HepG2 (cell line): ENCODE measurements at regions not wholly inside any gene's neighbourhood (a gene's known extent, or its start where the extent isn't known, plus 50 kb on each side); places are given as distances from the start of the nearest gene placed in this dataset.

ENCODE experiments used
- ATAC-seq: fragments of 200-7000 bp; cut with Tn5 transposase; 3 replicates; pipeline ENCODE4 v1.9.1; 2020; ENCODE audit warnings: mild to moderate bottlenecking, moderate library complexity
- BruUV-seq: library from RNA; stranded (reverse); fragments of 400-500 nt; replicated peaks from 2 replicates; lab custom pipeline; 2021; lab: Mats Ljungman, UMichigan
- CTCF ChIA-PET: fragments of 300-600 bp; formaldehyde crosslinking; extraction: SDS; loops from one replicate; lab custom pipeline; 2021; ENCODE audit warnings: low total read pairs, inconsistent platforms, low intra/inter-chr PET ratio; lab: Yijun Ruan, JAX
- POLR2A ChIA-PET: fragments of 350-600 bp; sonication (Branson Sonifier 250); formaldehyde crosslinking; loops from one replicate; lab custom pipeline; 2020; ENCODE audit warnings: antibody characterized with exemption, inconsistent platforms; lab: Yijun Ruan, JAX
- DNase-seq: peaks from one replicate; pipeline ENCODE4 v3.0.0-alpha.2; 2015; ENCODE audit warnings: low spot score
- FAIRE-seq: peaks from 3 replicates; lab custom pipeline; 2011; peaks lifted over from hg19 to GRCh38; lab: Jason Lieb, UNC
- H2AFZ ChIP-seq: one replicate; pipeline ENCODE4 v1.6.1; 2011; ENCODE audit warnings: low read length, inconsistent platforms
- H3K27ac ChIP-seq: fragments of 300-600 bp; 3 replicates; pipeline ENCODE4 v1.8.0; 2011; ENCODE audit warnings: mixed run types, mild to moderate bottlenecking, mixed read lengths, low read length, inconsistent platforms; ENCODE audit not compliant: insufficient read depth; ENCODE audit errors: extremely low read length
- H3K27me3 ChIP-seq, 2 experiments: fragments of 200-600 bp in 1 of 2; 2 replicates in 1 of 2; 3 replicates in 1 of 2; pipeline versions ENCODE4 v1.6.0 to v1.8.0; 2011; ENCODE audit warnings: low read length in 2 of 2, mild to moderate bottlenecking in 2 of 2, moderate library complexity in 2 of 2, inconsistent platforms in 1 of 2; ENCODE audit not compliant: insufficient read depth in 2 of 2, control insufficient read depth in 1 of 2
- H3K36me3 ChIP-seq, 2 experiments: fragments of 200-600 bp in 1 of 2; replicated peaks in 1 of 2; 2 replicates in 1 of 2; 3 replicates in 1 of 2; pipeline versions ENCODE4 v1.5.1 to v1.8.0; 2011; ENCODE audit warnings: low read length in 2 of 2, inconsistent platforms in 1 of 2; ENCODE audit not compliant: insufficient read depth in 2 of 2, control insufficient read depth in 1 of 2
- H3K4me1 ChIP-seq: 2 replicates; pipeline ENCODE4 v1.5.1; 2012; ENCODE audit warnings: low read length, inconsistent platforms; ENCODE audit not compliant: insufficient read depth
- H3K4me2 ChIP-seq: 2 replicates; pipeline ENCODE4 v1.6.0; 2011; ENCODE audit warnings: low read depth, low read length, inconsistent platforms
- H3K4me3 ChIP-seq, 3 experiments: fragments of 200-600 bp in 1 of 3; sonication (generic), shearing (Covaris generic) in 1 of 3; replicated peaks in 1 of 3; 2 replicates each; pipeline ENCODE4 v1.5.1; 2011 to 2016; ENCODE audit warnings: low read length in 3 of 3, inconsistent platforms in 2 of 3, low read depth in 2 of 3, mild to moderate bottlenecking in 2 of 3, control low read depth in 1 of 3, mixed read lengths in 1 of 3; ENCODE audit not compliant: insufficient read depth in 1 of 3
- H3K79me2 ChIP-seq: one replicate; pipeline ENCODE4 v1.6.1; 2011; ENCODE audit warnings: low read length, inconsistent platforms; ENCODE audit not compliant: insufficient read depth
- H3K9ac ChIP-seq: 2 replicates; pipeline ENCODE4 v1.6.0; 2011; ENCODE audit warnings: mild to moderate bottlenecking, low read depth, low read length, inconsistent platforms; ENCODE audit not compliant: insufficient read depth
- H3K9me3 ChIP-seq: 2 replicates; pipeline ENCODE4 v1.5.1; 2012; ENCODE audit warnings: mild to moderate bottlenecking, low read length
- H4K20me1 ChIP-seq: 2 replicates; pipeline ENCODE4 v1.6.0; 2011; ENCODE audit warnings: inconsistent platforms, mild to moderate bottlenecking, low read length, moderate library complexity; ENCODE audit not compliant: insufficient read depth
- ATF7-NPFF ChIP-seq: sonication (generic); formaldehyde crosslinking; IDR thresholded peaks from 2 replicates; pipeline ENCODE4 v1.8.1; 2023; ENCODE audit warnings: mild to moderate bottlenecking, low read depth, missing genetic modification reagents, moderate library complexity
- HMGXB4 ChIP-seq, 2 experiments: sonication (generic) in 1 of 2; formaldehyde crosslinking in 1 of 2; IDR thresholded peaks; 2 replicates each; pipeline versions ENCODE4 v1.4.0 to v1.6.1; 2018 to 2020; ENCODE audit warnings: missing genetic modification reagents in 2 of 2, borderline replicate concordance in 1 of 2, low read depth in 1 of 2, mild to moderate bottlenecking in 1 of 2, missing biosample characterization in 1 of 2
- MAFG ChIP-seq: sonication (generic); formaldehyde crosslinking; IDR thresholded peaks from 2 replicates; pipeline ENCODE4 v1.5.1; 2020; ENCODE audit warnings: mild to moderate bottlenecking, missing genetic modification reagents
- NKX3-1 ChIP-seq: sonication (generic); formaldehyde crosslinking; IDR thresholded peaks from 2 replicates; pipeline ENCODE4 v1.5.0; 2020; ENCODE audit warnings: missing genetic modification reagents
- PAWR ChIP-seq: sonication (generic); formaldehyde crosslinking; IDR thresholded peaks from 2 replicates; pipeline ENCODE4 v1.4.0; 2020; ENCODE audit warnings: missing genetic modification reagents, mild to moderate bottlenecking, borderline replicate concordance
- SP140L ChIP-seq: sonication (generic); formaldehyde crosslinking; IDR thresholded peaks from 2 replicates; pipeline ENCODE4 v1.4.0; 2020; ENCODE audit warnings: missing genetic modification reagents, borderline replicate concordance
- SUZ12 ChIP-seq: fragments of 150-350 bp; IDR thresholded peaks from 2 replicates; pipeline ENCODE4 v1.6.1; 2014; ENCODE audit warnings: low read depth, low read length
- TBX2 ChIP-seq: sonication (generic); formaldehyde crosslinking; IDR thresholded peaks from 2 replicates; pipeline ENCODE4 v1.5.0; 2020; ENCODE audit warnings: missing genetic modification reagents, mild to moderate bottlenecking, borderline replicate concordance
- ZFP36L1 ChIP-seq: sonication (generic); formaldehyde crosslinking; IDR thresholded peaks from 2 replicates; pipeline ENCODE4 v1.8.0; 2022; ENCODE audit warnings: mild to moderate bottlenecking, missing genetic modification reagents, moderate library complexity
- ZNF34 ChIP-seq: sonication (generic); formaldehyde crosslinking; IDR thresholded peaks from 2 replicates; pipeline ENCODE4 v1.4.0; 2020; ENCODE audit warnings: mild to moderate bottlenecking, missing genetic modification reagents, borderline replicate concordance
- ZNF660 ChIP-seq: sonication (generic); formaldehyde crosslinking; IDR thresholded peaks from 2 replicates; pipeline ENCODE4 v1.5.1; 2020; ENCODE audit warnings: mild to moderate bottlenecking, low read depth, missing genetic modification reagents, borderline replicate concordance
- ZNF891 ChIP-seq: sonication (generic); formaldehyde crosslinking; IDR thresholded peaks from 2 replicates; pipeline ENCODE4 v1.5.0; 2020; ENCODE audit warnings: mild to moderate bottlenecking, missing genetic modification reagents
- WGBS: methylation state at CpG from one replicate; pipeline ENCODE4 v1.1.6; 2017; ENCODE audit warnings: low lambda C conversion rate; 5-methylcytosine and 5-hydroxymethylcytosine counted together
- in situ Hi-C: cut with HindIII; loops from 2 replicates; pipeline ENCODE4 v1.10.0; 2017; ENCODE audit warnings: low pct_unique_long_range_greater_than_20kb; ENCODE audit not compliant: extremely low pct_ligation_motif_present
- intact Hi-C: fragments of 100-400 bp; cut with micrococcal nuclease; formaldehyde crosslinking; loops from one replicate; pipeline ENCODE4 v1.10.0; 2022; ENCODE audit not compliant: unreplicated experiment
- TF ChIP-seq, protein P1 (sequence below): fragments of 450-650 bp; IDR thresholded peaks from 2 replicates; pipeline ENCODE4 v1.6.1; 2016
- TF ChIP-seq, protein P2 (sequence below): sonication (generic); formaldehyde crosslinking; IDR thresholded peaks from 2 replicates; pipeline ENCODE4 v1.4.0; 2020; ENCODE audit warnings: missing genetic modification reagents, borderline replicate concordance
- TF ChIP-seq, protein P3 (sequence below): IDR thresholded peaks from 2 replicates; pipeline ENCODE4 v1.6.1; 2016; ENCODE audit warnings: mild to moderate bottlenecking
- TF ChIP-seq, protein P4 (sequence below): sonication (generic); formaldehyde crosslinking; IDR thresholded peaks from 2 replicates; pipeline ENCODE4 v1.4.0; 2020; ENCODE audit warnings: missing genetic modification reagents, low read depth, mild to moderate bottlenecking, borderline replicate concordance

- TF ChIP-seq, protein P1, sequence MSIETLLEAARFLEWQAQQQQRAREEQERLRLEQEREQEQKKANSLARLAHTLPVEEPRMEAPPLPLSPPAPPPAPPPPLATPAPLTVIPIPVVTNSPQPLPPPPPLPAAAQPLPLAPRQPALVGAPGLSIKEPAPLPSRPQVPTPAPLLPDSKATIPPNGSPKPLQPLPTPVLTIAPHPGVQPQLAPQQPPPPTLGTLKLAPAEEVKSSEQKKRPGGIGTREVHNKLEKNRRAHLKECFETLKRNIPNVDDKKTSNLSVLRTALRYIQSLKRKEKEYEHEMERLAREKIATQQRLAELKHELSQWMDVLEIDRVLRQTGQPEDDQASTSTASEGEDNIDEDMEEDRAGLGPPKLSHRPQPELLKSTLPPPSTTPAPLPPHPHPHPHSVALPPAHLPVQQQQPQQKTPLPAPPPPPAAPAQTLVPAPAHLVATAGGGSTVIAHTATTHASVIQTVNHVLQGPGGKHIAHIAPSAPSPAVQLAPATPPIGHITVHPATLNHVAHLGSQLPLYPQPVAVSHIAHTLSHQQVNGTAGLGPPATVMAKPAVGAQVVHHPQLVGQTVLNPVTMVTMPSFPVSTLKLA = no peak
- TF ChIP-seq NKX3-1 (CRISPR knock-in tag) = no peak
- no peak for TF ChIP-seq SP140L
- TF ChIP-seq ZNF34 = no peak
- no peak for TF ChIP-seq ZNF891 (CRISPR knock-in tag)
- TF ChIP-seq MAFG (CRISPR knock-in tag) = no peak
Observed at GRCh38 chr5:10831419-10831818, 70.4 kb upstream of the DAP start (continued).

- ChIA-PET CTCF (no interaction called here), POLR2A (no interaction called here)
- Histone ChIP-seq H3K4me3 (no peak overlapping the region), H2AFZ (no peak overlapping the region), H3K9me3 (no peaks in the 10 kb centered on the region), H4K20me1 (no peaks in the 10 kb centered on the region), H3K27me3 (no peaks in the 10 kb centered on the region), H3K4me1 (peaks cover 27% of the 10 kb centered on the region), H3K9ac (no peak overlapping the region), H3K4me2 (no peak overlapping the region), H3K79me2 (no peaks in the 10 kb centered on the region), H3K27ac (no peak overlapping the region), H3K36me3 (no peaks in the 10 kb centered on the region)
- no TSS peak for BruUV-seq
- intact Hi-C loops = no loop called here
- FAIRE-seq = no peak
- DNase-seq = no peak
- 68% methylated on average over 2 of the region's 2 CpGs for WGBS
- in situ Hi-C loops = no loop called here
- no peak for ATAC-seq
- TF ChIP-seq SUZ12 (no peak), ZFP36L1 (CRISPR knock-in tag) (no peak), PAWR (CRISPR knock-in tag) (no peak), ATF7-NPFF (no peak), TBX2 (CRISPR knock-in tag) (no peak), HMGXB4 (CRISPR knock-in tag; IDR thresholded peaks at IDR 0.05; ENCODE audit: borderline replicate concordance in 1 of 2, low read depth in 1 of 2) (no peak), ZNF660 (CRISPR knock-in tag) (no peak)
- TF ChIP-seq, protein P2, sequence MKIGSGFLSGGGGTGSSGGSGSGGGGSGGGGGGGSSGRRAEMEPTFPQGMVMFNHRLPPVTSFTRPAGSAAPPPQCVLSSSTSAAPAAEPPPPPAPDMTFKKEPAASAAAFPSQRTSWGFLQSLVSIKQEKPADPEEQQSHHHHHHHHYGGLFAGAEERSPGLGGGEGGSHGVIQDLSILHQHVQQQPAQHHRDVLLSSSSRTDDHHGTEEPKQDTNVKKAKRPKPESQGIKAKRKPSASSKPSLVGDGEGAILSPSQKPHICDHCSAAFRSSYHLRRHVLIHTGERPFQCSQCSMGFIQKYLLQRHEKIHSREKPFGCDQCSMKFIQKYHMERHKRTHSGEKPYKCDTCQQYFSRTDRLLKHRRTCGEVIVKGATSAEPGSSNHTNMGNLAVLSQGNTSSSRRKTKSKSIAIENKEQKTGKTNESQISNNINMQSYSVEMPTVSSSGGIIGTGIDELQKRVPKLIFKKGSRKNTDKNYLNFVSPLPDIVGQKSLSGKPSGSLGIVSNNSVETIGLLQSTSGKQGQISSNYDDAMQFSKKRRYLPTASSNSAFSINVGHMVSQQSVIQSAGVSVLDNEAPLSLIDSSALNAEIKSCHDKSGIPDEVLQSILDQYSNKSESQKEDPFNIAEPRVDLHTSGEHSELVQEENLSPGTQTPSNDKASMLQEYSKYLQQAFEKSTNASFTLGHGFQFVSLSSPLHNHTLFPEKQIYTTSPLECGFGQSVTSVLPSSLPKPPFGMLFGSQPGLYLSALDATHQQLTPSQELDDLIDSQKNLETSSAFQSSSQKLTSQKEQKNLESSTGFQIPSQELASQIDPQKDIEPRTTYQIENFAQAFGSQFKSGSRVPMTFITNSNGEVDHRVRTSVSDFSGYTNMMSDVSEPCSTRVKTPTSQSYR (CRISPR knock-in tag) = no peak
- TF ChIP-seq, protein P3, sequence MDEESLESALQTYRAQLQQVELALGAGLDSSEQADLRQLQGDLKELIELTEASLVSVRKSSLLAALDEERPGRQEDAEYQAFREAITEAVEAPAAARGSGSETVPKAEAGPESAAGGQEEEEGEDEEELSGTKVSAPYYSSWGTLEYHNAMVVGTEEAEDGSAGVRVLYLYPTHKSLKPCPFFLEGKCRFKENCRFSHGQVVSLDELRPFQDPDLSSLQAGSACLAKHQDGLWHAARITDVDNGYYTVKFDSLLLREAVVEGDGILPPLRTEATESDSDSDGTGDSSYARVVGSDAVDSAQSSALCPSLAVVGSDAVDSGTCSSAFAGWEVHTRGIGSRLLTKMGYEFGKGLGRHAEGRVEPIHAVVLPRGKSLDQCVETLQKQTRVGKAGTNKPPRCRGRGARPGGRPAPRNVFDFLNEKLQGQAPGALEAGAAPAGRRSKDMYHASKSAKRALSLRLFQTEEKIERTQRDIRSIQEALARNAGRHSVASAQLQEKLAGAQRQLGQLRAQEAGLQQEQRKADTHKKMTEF (CRISPR knock-in tag) = no peak
- TF ChIP-seq, protein P4, sequence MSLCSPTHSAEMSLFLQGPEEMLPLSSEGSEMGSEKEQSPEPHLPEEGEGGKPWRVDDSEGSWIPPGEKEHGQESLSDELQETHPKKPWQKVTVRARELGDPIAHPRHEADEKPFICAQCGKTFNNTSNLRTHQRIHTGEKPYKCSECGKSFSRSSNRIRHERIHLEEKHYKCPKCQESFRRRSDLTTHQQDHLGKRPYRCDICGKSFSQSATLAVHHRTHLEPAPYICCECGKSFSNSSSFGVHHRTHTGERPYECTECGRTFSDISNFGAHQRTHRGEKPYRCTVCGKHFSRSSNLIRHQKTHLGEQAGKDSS = no peak
Observed at GRCh38 chr5:10828241-10828640, 67.2 kb upstream of the DAP start.
